Fibroblast of upper back skin (primary cell): ENCODE measurements at regions not wholly inside any gene's neighbourhood (a gene's known extent, or its start where the extent isn't known, plus 50 kb on each side); places are given as distances from the start of the nearest gene placed in this dataset.

Experiments used
- DNase-seq: peaks from one replicate; pipeline ENCODE4 v3.0.0-alpha.2; 2013

DNA sequence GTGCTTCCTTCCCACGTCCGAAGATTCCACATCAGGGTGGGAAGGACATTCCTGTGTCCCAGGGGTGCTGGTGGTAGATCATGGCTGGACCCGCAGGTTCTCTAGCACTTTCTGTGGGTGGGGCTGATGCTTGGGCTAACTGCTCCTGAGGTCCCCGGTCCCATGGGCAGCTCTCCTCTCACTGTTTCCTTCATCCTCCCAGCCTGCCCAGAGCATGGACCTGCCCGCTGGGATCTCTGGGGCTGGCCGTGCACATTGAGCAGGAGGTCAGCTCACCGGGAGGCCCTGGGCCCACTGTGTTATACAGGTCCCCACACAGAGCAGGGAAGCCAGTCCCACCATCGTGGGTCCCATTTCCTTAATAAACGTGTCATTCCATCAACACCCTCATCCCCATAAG, 502.3 kb downstream of the TCERG1L start:
- no peak for DNase-seq

DNA sequence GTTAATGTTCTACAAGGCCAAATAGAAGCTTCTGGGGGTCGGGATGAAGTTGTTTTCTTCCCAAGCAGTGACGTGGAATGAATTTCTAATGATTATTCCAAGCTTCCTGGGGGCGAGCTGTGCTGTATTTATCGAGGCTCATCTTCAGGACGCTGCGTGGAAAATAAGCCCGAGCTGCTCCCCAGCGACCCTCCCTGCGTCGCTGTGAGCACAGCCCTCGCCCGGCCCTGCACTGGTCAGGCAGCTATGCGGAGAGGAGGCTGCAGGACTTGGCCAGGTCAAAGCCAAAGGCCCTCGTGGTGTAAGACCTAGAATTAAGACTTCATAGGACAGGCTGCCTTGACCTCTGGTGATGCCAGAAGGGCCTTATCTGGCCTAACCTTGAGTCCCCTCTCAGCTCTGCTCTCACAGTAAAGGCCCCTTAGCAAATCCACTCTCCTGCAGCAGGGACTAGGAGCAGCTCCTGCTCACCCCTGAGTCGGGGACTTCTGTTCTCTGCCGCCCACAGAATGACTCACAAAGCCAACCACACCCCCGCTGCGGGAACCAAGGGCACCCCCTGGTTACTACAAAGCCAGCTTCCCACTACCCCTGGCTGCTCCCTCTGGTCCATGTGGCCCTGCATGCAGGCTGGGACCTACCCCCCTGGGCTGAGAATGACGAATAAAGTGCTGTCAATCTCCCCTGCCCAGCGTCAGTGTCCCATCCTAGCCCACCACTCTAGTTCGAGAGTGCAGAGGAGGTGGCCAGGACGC, 501.6 kb downstream of the TCERG1L start:
- no peak for DNase-seq

DNA sequence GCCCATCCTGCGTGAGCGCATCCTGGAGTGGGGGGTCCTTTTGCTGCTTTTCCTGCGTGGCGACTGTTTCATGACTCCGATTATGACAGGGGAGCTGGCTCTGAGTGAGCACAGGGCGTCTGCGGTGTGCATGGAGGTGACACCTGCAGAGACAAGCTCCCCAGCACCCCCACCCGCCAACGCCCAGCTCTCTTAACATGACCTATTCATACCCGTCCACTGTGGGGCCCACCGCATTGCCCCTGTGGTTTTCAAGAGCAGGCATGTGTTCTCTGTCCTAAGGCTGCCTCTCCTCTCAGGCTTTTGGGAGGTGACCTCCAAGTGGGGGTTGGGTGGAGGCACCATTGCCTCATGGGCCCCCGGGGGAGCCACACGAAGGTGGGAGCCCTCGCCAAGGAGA, 500.7 kb downstream of the TCERG1L start:
- no peak for DNase-seq

DNA sequence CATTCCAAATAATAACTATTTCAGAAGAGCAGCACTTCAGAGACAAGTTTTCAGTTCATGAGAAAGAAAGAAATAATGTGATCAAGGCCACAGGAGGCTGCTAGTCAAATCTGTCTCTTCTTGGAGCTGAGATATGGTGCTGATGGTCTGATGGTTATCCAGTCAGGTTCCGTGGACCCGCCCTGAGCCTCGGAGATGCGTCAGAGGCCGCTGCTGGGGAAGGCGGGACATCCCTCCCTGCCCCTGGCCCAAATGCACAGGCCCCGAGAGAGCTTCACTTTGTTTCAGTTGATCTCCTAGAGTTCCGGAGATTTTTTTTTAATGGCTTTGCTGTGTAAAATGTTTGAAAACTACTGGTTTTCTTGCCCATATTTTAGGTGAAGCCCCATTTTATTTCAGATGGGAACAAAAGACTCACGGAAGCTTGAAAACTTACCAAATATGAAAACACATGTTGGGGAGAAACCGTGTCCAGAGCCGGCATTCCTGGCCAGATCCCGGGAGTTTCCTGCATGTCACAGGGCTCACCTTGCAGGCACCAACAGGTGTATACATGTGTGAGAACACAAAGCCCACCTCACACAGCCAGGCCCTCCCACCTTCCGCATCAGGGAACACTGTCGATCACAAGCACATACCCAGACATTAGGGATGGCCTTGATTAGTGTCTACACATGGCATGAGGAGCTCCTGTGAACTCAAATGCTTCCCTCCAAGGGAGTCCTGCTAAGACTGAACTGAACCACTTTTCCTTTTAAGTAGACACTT, 499.0 kb downstream of the TCERG1L start:
- DNase-seq: no peak

DNA sequence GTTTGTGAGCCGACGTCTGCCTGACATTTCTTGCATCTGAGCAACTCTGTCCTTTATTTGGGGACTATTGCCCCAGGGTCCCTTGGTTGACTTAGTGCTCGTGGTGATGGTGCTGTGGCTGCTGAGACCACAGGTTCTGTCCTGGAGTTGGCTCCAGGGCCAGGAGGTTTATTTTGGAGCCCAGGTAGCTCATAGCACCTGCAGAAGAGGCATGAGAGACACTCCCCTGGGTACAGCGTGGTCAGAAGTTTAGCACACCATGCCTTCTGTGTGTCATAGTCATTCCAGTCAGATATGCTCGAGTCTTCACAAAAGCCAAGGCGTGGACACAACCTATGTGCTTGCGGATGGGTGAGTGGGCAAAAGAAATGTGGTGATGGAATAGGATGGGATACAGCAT, 496.9 kb downstream of the TCERG1L start:
- no peak for DNase-seq

DNA sequence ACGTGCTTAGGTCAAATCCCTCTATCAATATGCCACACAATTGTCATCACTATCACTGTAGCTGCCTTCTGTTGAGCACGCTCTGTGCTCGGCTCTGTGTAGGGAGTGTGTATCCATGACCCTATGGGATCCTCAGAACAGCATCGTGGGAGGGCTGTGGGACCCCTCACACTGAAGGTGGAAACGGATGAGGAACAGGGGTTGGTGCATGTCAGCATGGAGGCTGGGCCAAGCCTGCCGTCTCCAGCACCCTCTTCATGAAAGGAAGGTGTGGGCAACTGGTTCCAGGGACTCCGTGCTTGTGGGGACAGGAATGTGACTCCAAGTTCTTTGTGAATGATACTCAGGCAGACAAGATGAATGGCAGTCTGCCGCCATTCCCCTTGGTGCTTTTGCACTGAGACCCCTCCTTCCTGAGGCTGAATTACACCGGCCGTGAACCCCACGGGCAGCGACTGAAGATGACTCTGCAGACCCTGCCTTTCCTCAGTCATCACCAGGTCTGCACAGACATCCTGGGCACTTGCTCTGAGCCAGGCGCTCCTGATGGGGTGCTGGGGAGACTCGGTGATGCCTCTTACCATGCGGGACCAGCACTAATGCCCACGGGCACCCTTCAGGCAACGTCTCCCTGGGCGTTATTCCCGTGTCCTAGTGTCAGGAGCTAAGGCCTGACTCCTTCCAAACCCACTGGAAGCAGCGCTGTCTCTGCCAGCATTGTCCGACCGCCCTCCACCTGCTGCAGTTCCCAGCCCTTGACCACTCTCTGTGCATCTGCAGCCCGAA, 495.2 kb downstream of the TCERG1L start:
- DNase-seq: no peak

DNA sequence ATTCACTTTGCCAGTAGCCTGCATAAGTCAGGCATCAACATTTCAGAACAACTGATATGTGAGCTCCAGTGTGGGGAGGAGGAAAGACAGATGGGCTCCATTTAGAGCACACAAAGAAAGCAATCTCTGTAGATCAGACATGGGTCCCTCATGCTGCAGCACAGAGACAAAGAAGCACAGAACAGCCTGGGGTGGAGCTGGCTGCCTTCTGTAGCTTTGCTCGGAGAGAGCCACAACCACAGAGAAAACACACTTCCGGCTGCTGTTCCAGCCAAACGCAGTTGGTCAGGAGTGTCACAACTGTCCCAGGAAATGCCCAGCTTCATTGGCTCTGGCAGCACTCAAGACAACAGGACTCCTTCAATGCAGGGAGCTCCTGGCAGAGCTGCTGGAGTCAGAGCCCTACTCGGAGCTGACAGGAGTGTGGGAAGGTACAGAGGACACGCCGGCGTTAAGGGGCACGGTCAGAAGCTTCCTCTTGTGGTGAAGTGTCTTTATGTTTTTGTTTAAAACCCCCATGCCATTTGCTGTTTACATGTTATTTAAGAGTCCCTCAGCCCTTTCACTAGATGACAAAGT, 494.4 kb downstream of the TCERG1L start:
- DNase-seq: no peak

DNA sequence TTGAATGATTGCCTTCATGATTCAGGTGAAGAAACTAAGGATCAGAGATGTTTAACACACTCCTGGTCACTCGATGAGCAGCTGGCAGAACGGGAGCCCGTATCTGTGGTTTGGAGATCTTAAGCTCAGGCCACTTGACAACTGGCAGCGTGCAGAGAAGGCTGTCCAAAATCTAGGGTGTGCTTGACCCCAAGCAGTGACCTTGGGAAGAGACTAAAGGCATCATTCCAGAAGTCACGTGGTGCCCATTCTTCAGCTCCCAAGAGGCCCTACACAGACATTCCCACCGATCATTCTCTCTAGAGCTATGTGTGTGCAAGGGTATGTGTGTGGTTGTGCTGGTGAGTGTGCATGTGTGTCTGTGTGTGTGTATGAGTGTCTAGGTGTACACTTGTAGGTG, 493.8 kb downstream of the TCERG1L start:
- DNase-seq: no peak

DNA sequence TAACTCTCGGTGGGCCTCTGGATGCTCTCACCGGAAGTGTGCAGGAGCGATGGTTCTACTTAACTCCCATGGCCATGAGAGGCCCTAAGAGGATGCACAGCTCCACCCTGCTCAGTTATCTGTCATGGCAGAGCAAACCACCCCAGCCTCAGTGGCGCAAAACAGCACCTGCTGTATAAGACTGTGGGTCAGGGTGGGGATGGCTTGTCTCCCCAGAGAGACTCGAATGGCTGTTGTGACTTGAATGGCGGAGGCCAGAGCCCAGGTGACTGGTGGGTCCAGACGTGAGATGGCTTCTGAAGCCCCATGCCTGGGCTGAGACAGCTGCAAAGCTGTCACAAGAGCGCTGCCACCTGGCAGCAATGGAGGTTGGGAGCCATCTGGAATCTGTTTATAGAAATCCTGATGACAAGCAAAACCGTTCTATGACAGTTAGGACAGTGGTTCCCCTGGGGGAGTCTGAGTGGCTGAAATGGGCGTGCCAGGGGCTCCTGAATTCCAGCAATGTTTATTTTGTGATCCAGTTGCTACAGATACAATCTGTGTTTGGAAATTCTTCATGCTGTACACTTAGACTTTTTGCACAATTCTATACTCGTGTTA, 490.5 kb downstream of the TCERG1L start:
- no peak for DNase-seq

DNA sequence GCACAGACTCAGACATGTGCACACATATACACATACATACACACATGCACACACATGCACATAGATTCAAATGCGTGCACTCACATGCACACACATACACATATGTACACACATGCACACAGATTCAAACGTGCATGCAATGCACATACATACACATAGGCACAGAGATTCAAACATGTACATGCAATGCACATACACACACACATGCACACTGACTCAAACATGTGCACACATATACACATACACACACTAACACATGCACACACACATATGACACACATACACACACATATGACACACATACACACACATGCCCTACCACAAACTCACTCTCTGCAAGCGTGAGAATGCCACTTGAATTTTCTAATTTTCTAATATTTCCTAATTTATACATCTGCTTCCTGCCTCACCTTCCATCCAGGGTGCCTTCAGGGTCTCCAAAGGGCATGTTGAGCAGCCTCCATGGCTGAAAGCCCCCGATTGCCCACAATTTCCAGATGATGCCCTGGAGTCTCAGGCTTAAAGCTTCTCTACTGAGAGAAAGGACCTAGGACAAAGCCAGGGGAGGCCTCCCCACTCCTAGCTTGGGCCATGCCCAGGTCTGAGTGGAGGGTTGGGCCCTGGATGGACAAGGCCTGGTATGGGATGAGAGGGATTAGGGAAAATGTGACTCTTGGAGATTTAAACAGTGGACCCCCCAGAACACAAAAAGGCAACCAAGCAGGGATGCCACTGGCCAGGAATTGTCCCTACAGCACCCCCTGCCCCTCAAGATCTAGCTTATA, 487.1 kb downstream of the TCERG1L start:
- no peak for DNase-seq

DNA sequence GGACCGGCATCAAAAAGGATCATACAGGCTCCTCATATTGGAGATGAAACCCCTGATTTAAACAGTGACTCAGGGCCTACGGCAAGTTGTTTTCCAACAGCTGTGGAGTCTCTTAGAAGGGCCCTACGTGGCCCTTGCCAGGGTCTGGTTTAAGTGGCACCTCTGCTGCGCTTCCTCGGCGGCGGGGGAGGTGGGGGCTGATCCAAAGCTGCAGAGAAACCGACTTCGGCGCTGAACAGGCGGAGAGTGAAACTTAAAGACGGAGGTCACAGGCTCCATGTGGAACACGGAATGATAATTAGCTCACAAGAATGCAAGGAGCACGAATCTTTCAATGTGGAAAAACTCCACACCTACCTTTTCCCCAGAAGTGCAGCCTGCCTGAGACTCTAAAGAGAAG, 477.9 kb downstream of the TCERG1L start:
- no peak for DNase-seq

DNA sequence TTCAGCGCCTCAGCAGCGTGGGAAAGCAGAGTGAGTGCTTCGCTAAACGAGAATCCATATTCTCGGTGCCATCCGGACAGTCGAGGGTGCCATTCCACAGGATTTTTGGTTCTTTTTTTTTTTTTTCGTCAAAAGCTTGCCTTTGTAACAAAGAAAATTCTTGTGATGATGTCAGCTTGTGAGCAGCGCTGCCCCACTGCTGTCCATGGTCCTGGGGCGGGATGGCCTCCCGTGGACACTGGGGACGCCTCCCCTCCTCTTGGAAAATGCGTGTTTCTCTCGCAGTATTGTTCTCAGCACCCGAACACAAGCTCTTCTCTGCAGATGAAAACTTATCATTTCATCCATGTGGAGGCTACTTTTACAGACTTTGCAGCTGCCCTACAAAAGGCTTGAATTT, 477.4 kb downstream of the TCERG1L start:
- no peak for DNase-seq

DNA sequence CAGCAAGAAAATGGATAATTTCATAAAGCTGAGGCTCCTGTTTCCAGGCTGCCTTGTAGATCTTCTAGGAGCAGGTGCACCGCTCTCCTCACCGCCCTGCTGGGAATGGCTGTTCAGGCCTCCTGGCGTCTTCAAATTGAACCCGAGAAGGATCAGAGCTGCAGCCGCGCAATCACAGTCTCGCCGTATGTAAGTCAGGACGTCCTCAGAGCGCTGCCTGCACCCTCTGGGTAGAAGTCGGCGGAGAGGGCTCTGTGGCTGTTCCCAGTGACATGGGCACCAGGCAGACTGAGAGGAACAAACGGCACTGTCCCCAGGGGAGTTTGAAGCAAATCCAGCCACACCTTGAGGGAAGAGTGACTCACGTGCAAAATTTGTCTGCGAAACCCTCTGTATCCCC, 476.9 kb downstream of the TCERG1L start:
- DNase-seq: no peak

DNA sequence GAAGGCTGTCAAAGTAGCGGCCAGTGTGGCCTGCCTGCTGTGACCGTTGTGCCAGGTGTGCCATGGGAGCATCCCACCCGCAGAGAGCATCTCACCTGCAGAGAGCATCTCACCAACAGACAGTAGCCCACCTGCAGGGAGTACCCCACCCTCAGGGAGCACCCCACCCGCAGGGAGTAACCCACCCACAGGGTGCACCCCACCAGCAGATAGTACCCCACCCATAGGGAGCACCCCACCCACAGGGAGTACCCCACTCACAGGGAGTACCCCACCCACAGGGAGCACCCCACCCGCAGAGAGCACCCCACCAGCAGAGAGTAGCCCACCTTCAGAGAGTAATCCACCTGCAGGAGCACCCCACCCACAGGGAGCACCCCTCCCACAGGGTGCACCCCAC, 476.5 kb downstream of the TCERG1L start:
- DNase-seq: no peak

DNA sequence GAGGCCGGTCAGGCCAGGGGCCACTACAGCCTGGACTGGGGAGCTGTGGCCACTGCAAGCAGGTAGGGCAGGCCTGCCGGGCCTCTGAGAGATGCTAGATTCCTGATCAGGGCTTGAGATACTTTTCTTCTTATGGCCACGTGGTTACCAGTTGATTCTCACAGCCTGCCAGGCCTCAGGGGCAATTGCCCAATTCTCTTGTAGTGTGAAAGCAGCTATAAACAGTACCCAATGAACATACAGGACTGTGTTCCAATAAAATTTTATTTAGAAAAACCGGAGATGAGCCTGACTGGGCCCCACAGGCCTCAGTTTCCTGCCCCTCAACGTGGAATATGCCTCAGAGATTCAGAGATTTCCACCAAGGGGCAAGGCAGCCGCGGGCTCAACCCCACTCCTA, 475.2 kb downstream of the TCERG1L start:
- no peak for DNase-seq

DNA sequence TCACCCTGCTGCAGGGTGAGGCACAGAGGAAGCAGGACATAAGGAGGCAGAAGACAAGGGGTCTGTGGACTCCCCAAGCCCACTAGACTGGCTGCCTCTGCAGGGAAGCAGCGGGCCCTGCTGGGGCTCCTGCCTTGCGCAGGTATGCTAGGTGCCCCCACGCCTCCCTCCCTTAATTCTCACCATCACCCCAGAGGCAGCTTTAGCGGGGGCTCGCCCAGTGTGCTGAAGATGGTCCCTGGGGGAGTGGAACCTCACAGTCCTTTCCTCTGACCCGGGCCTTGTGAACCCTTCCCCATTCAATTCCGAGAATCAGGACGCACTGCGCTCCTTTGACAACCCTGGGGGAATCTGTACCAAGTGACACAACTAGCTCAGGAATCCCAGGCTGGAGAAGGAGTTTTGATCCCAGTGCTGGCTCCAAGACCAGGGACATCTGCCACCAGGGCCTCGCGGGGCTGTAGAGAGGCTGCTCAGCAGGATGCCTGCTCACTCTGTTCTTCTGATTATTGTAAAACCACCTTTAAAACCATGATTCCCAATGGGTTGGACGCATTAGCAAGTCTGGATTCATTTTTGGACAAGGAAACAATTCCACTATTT, 468.4 kb downstream of the TCERG1L start:
- no peak for DNase-seq

DNA sequence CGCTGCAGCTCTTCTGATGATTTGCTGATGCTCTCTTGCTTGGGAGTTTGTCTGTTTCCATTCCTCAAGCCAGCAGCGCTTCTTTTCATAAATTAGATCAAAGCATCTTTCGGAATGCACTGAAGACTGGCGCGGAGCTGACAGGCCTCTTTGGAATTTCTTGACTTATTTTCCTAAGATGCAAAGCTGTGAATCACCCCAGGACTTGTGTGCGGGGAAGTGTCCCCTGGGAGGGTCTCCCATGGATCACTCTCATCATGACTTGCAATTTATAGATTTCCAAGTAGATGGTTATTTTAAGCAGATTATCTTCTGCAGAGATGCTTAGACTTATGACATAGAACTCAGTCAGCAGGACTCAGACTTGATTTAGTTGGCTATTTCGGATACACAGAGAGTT, 467.2 kb downstream of the TCERG1L start:
- DNase-seq: peak; percentile 76

DNA sequence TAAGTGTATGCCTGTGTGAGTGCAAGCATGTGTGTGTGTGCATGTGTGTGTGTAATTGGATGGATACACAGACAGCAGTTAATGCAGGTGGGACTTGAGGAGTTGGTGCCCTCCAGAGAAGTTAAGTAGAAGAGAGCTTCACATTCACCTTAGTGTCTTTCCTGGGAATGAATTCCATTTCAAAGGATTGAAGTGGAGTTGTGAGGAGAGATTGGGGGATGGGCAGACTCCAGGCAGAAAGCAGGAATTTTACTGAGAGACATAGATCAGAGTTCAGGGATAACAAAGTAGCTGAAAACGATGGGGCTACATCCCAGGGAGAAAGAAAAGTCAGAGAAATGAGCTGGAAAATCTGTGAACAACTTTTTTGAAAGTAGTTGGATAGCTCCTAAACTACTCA, 464.4 kb downstream of the TCERG1L start:
- DNase-seq: no peak

DNA sequence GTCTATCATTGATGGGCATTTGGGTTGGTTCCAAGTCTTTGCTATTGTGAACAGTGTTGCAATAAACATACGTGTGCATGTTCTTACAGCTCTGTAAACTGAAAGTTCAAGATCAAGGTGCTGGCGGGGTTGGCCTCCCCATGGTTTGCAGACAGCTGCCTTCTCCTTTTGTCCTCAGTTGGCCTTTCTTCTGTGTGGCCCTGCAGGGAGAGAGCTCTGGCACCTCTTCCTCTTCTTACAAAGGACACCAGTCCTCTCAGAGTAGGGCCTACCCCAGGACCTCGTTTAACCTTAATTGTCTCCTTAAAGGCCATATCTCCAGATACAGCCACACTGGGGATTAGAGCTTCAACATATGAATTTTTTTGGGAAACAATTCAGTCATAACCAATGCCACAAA, 462.7 kb downstream of the TCERG1L start:
- no peak for DNase-seq

DNA sequence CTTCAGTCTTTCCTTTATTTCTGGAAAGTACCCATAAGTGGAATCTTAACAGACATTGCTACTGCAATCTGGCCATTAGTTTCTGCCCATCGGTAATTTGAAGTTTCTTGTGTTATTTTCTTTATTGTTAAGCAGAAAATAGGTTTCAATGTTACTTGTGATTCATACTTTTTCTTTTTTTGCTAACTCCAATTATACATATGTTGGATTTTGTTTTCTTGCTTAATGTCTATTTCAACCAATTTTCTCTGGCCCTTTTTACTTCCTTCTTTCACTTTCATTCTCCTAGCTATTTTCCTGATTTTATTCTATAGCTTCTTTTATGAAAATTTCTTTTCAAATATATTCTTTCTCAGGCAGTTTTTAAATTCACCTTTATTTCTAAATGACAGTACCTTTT, 457.4 kb downstream of the TCERG1L start:
- DNase-seq: no peak

DNA sequence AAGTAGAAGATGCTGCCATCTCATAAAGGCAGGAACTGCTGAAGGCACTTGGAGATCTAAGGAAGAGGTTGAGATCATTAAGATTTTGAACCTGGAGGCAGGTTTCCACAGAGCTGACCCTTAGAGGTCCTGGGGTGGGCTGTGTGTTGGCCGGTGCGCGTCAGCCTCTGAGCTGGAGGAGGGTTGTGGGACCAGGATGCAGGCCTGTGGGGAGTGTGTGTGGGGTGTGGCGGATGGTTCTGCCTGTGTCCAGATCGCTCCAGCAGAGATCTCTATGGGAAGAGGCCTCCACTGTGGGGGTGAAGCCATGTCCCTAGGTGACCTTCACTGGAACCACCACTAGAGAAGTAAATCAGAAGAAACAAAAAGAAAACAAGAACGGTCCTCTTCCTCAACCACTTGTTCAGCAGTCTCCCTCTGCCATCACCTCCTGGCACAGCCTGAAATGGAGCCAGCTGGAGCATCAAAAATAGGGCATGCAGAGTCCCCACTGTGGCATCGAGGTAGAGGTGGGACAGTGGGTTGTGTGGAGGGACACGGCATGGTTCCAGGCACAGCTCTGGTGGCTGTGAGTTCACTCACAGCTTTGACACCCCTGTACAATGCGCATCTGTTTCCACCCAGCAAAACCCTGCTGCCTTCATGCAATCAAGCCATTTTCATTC, 453.8 kb downstream of the TCERG1L start:
- no peak for DNase-seq
